Activated CD4-positive, alpha-beta T cell treated with anti-CD3 and anti-CD28 coated beads for 48 hours (primary cell): ENCODE measurements at regions not wholly inside any gene's neighbourhood (a gene's known extent, or its start where the extent isn't known, plus 50 kb on each side); places are given as distances from the start of the nearest gene placed in this dataset.

Experiments
- DNase-seq: peaks from one replicate; pipeline ENCODE4 v3.0.0-alpha.2; 2020

- no peak for DNase-seq
These were observed 128.8 kb downstream of the NHLRC3 start for GRCh38 chr13:39167018-39167417.

GRCh38 chr13:39170711-39171110 lies 132.5 kb downstream of the NHLRC3 start:
- no peak for DNase-seq

- no peak for DNase-seq
These were observed 147.1 kb downstream of the NHLRC3 start for GRCh38 chr13:39185326-39185725.

- no peak for DNase-seq
These were observed 148.1 kb downstream of the NHLRC3 start for GRCh38 chr13:39186205-39186875.

- no peak for DNase-seq
These were observed 151.5 kb downstream of the NHLRC3 start for GRCh38 chr13:39189778-39190177.

GRCh38 chr13:39196965-39197646 lies 158.8 kb downstream of the NHLRC3 start:
- DNase-seq, result no peak

GRCh38 chr13:39197647-39198007 lies 159.4 kb downstream of the NHLRC3 start:
- DNase-seq, result no peak

- no peak for DNase-seq
These were observed 162.1 kb downstream of the NHLRC3 start for GRCh38 chr13:39200249-39200910.

GRCh38 chr13:39201180-39201579 lies 162.9 kb downstream of the NHLRC3 start:
- no peak for DNase-seq

- no peak for DNase-seq
These were observed 164.5 kb downstream of the NHLRC3 start for GRCh38 chr13:39202746-39203145.

- DNase-seq, result no peak
These were observed 170.4 kb downstream of the NHLRC3 start for GRCh38 chr13:39208636-39209035.

- no peak for DNase-seq
These were observed 171.7 kb downstream of the NHLRC3 start for GRCh38 chr13:39209731-39210531.

- DNase-seq, result no peak
These were observed 172.8 kb downstream of the NHLRC3 start for GRCh38 chr13:39210961-39211534.

GRCh38 chr13:39215971-39216370 lies 177.7 kb downstream of the NHLRC3 start:
- no peak for DNase-seq

GRCh38 chr13:39217471-39217870 lies 179.2 kb downstream of the NHLRC3 start:
- no peak for DNase-seq

- no peak for DNase-seq
These were observed 186.5 kb downstream of the NHLRC3 start for GRCh38 chr13:39224671-39225240.

GRCh38 chr13:39225860-39226259 lies 187.6 kb downstream of the NHLRC3 start:
- no peak for DNase-seq

GRCh38 chr13:39226359-39226758 lies 188.1 kb downstream of the NHLRC3 start:
- no peak for DNase-seq

- no peak for DNase-seq
These were observed 194.2 kb downstream of the NHLRC3 start for GRCh38 chr13:39232401-39232980.

GRCh38 chr13:39232999-39233398 lies 194.7 kb downstream of the NHLRC3 start:
- DNase-seq, result no peak

GRCh38 chr13:39233519-39233918 lies 195.3 kb downstream of the NHLRC3 start:
- no peak for DNase-seq

GRCh38 chr13:39244561-39245230 lies 206.4 kb downstream of the NHLRC3 start:
- no peak for DNase-seq
